OCI-M2 (cell line): ENCODE measurements at regions not wholly inside any gene's neighbourhood (a gene's known extent, or its start where the extent isn't known, plus 50 kb on each side); places are given as distances from the start of the nearest gene placed in this dataset.
"Not testable (repeated sequence)": the region's sequence is repeated elsewhere in the genome, so short reads cannot be mapped to it uniquely, and the experiment has no call there.

ENCODE experiments used
- DNase-seq: peaks from one replicate; lab custom pipeline; 2025; ENCODE audit not compliant: unreplicated experiment; lab: John Stamatoyannopoulos, UW

GRCh38 chr3:147244397-147244796 lies 161.9 kb downstream of the ZIC4 start:
- DNase-seq = no peak

GRCh38 chr3:147240581-147240980 lies 165.8 kb downstream of the ZIC4 start:
- no peak for DNase-seq

- no peak for DNase-seq
Observed at GRCh38 chr3:147237991-147238390, 168.4 kb downstream of the ZIC4 start.

GRCh38 chr3:147231980-147232379 lies 174.4 kb downstream of the ZIC4 start:
- not testable (repeated sequence) for DNase-seq

GRCh38 chr3:147231111-147231510 lies 175.2 kb downstream of the ZIC4 start:
- DNase-seq = no peak

GRCh38 chr3:147222291-147222690 lies 184.1 kb downstream of the ZIC4 start:
- no peak for DNase-seq

GRCh38 chr3:147218965-147219364 lies 187.4 kb downstream of the ZIC4 start:
- DNase-seq = no peak

- DNase-seq = no peak
Observed at GRCh38 chr3:147216143-147216673, 190.1 kb downstream of the ZIC4 start.

- no peak for DNase-seq
Observed at GRCh38 chr3:147215660-147216059, 190.7 kb downstream of the ZIC4 start.

- DNase-seq = no peak
Observed at GRCh38 chr3:147213633-147214032, 192.7 kb downstream of the ZIC4 start.

GRCh38 chr3:147210676-147211075 lies 195.7 kb downstream of the ZIC4 start:
- no peak for DNase-seq

- no peak for DNase-seq
Observed at GRCh38 chr3:147201086-147201485, 205.3 kb downstream of the ZIC4 start.

GRCh38 chr3:147200545-147200944 lies 205.8 kb downstream of the ZIC4 start:
- no peak for DNase-seq

GRCh38 chr3:147197739-147198138 lies 208.6 kb downstream of the ZIC4 start:
- no peak for DNase-seq

- DNase-seq = no peak
Observed at GRCh38 chr3:147195887-147196286, 210.5 kb downstream of the ZIC4 start.

- no peak for DNase-seq
Observed at GRCh38 chr3:147191795-147192385, 214.5 kb downstream of the ZIC4 start.

GRCh38 chr3:147189016-147189415 lies 217.3 kb downstream of the ZIC4 start:
- no peak for DNase-seq

- DNase-seq = no peak
Observed at GRCh38 chr3:147187687-147188086, 218.7 kb downstream of the ZIC4 start.

GRCh38 chr3:147185781-147186180 lies 220.6 kb downstream of the ZIC4 start:
- no peak for DNase-seq

GRCh38 chr3:147184794-147185193 lies 221.5 kb downstream of the ZIC4 start:
- no peak for DNase-seq

GRCh38 chr3:147173257-147173656 lies 233.1 kb downstream of the ZIC4 start:
- DNase-seq = no peak

GRCh38 chr3:147162743-147163142 lies 243.6 kb downstream of the ZIC4 start:
- no peak for DNase-seq

GRCh38 chr3:147161833-147162232 lies 244.5 kb downstream of the ZIC4 start:
- no peak for DNase-seq
